IMR-90 (cell line): ENCODE measurements at regions not wholly inside any gene's neighbourhood (a gene's known extent, or its start where the extent isn't known, plus 50 kb on each side); places are given as distances from the start of the nearest gene placed in this dataset.

ENCODE experiments used
- ATAC-seq: fragments of 200-7000 bp; cut with Tn5 transposase; 2 replicates; pipeline ENCODE4 v1.9.1; 2020; ENCODE audit warnings: low read depth, mild to moderate bottlenecking, moderate library complexity
- BruUV-seq: library from RNA; stranded (reverse); fragments of 400-500 nt; replicated peaks from 2 replicates; lab custom pipeline; 2021; lab: Mats Ljungman, UMichigan
- CTCF ChIA-PET: fragments of 300-600 bp; formaldehyde crosslinking; extraction: SDS; loops from one replicate; lab custom pipeline; 2021; ENCODE audit warnings: antibody characterized with exemption; lab: Yijun Ruan, JAX
- POLR2A ChIA-PET: fragments of 300-600 bp; sonication (Branson Sonifier 250); formaldehyde crosslinking; loops from one replicate; lab custom pipeline; 2022; ENCODE audit warnings: antibody characterized with exemption; ENCODE audit not compliant: unreplicated experiment; lab: Charles Lee
- DNase-seq: peaks from one replicate; pipeline ENCODE4 v3.0.0; 2013
- H2AFZ ChIP-seq: replicated peaks from 2 replicates; pipeline ENCODE3; 2013; ENCODE audit warnings: low read length, mild to moderate bottlenecking; ENCODE audit not compliant: poor library complexity
- H2AK5ac ChIP-seq: 2 replicates; pipeline ENCODE4 v1.6.1; 2013; ENCODE audit warnings: low read depth, low read length, inconsistent platforms
- H2AK9ac ChIP-seq: replicated peaks from 2 replicates; pipeline ENCODE3; 2013; ENCODE audit warnings: mild to moderate bottlenecking, low read depth, low read length, moderate library complexity; ENCODE audit not compliant: poor library complexity
- H2BK120ac ChIP-seq: 2 replicates; pipeline ENCODE4 v1.6.1; 2013; ENCODE audit warnings: low read depth, low read length, inconsistent platforms
- H2BK15ac ChIP-seq: 3 replicates; pipeline ENCODE4 v1.6.1; 2013; ENCODE audit warnings: low read depth, low read length, inconsistent platforms
- H2BK20ac ChIP-seq: 2 replicates; pipeline ENCODE4 v1.6.1; 2013; ENCODE audit warnings: low read depth, mild to moderate bottlenecking, inconsistent platforms, low read length, moderate library complexity
- H2BK5ac ChIP-seq: 2 replicates; pipeline ENCODE4 v1.6.1; 2013; ENCODE audit warnings: mild to moderate bottlenecking, low read depth, low read length, inconsistent platforms; ENCODE audit not compliant: poor library complexity, severe bottlenecking
- H3K14ac ChIP-seq: replicated peaks from 2 replicates; pipeline ENCODE4 v1.6.1; 2013; ENCODE audit warnings: low read depth, low read length, inconsistent platforms
- H3K18ac ChIP-seq: 2 replicates; pipeline ENCODE4 v1.6.1; 2013; ENCODE audit warnings: low read depth, low read length, control low read depth
- H3K23ac ChIP-seq: 2 replicates; pipeline ENCODE4 v1.6.1; 2013; ENCODE audit warnings: low read depth, low read length, inconsistent platforms
- H3K27ac ChIP-seq: 2 replicates; pipeline ENCODE4 v1.5.1; 2013; ENCODE audit warnings: mild to moderate bottlenecking, control low read depth, low read length; ENCODE audit not compliant: insufficient read depth
- H3K27me3 ChIP-seq: 2 replicates; pipeline ENCODE4 v1.6.1; 2013; ENCODE audit warnings: low read length; ENCODE audit not compliant: control insufficient read depth, insufficient read depth
- H3K36me3 ChIP-seq: 2 replicates; pipeline ENCODE4 v1.6.1; 2013; ENCODE audit warnings: low read length, mixed read lengths; ENCODE audit not compliant: control insufficient read depth, insufficient read depth
- H3K4ac ChIP-seq: 2 replicates; pipeline ENCODE4 v1.6.1; 2013; ENCODE audit warnings: low read depth, low read length, inconsistent platforms
- H3K4me1 ChIP-seq: 2 replicates; pipeline ENCODE4 v1.6.1; 2013; ENCODE audit warnings: low read length, mixed read lengths; ENCODE audit not compliant: control insufficient read depth, insufficient read depth
- H3K4me2 ChIP-seq: 2 replicates; pipeline ENCODE4 v1.6.1; 2013; ENCODE audit warnings: low read depth, mild to moderate bottlenecking, control low read depth, low read length, moderate library complexity
- H3K4me3 ChIP-seq: 2 replicates; pipeline ENCODE4 v1.5.1; 2013; ENCODE audit warnings: low read depth, mild to moderate bottlenecking, control low read depth, low read length, moderate library complexity; ENCODE audit not compliant: insufficient read depth
- H3K56ac ChIP-seq: 2 replicates; pipeline ENCODE4 v1.6.1; 2013; ENCODE audit warnings: low read length, inconsistent platforms; ENCODE audit not compliant: insufficient read depth; ENCODE audit errors: extremely low read depth
- H3K79me1 ChIP-seq, 2 experiments: 2 replicates each; pipeline ENCODE4 v1.6.1; 2013; ENCODE audit warnings: low read length in 2 of 2, inconsistent platforms in 1 of 2, low read depth in 1 of 2
- H3K9ac ChIP-seq: 2 replicates; pipeline ENCODE4 v1.6.1; 2013; ENCODE audit warnings: low read depth, low read length, control low read depth
- H3K9me1 ChIP-seq: 2 replicates; pipeline ENCODE4 v1.6.1; 2013; ENCODE audit warnings: low read length, inconsistent platforms; ENCODE audit not compliant: insufficient read depth
- H3K9me3 ChIP-seq: 2 replicates; pipeline ENCODE4 v1.6.1; 2013; ENCODE audit warnings: low read length; ENCODE audit not compliant: control insufficient read depth, insufficient read depth
- H4K20me1 ChIP-seq: 2 replicates; pipeline ENCODE4 v1.6.1; 2013; ENCODE audit warnings: low read length, inconsistent platforms; ENCODE audit not compliant: insufficient read depth
- H4K5ac ChIP-seq: 2 replicates; pipeline ENCODE4 v1.6.1; 2013; ENCODE audit warnings: mild to moderate bottlenecking, low read depth, low read length, control low read depth
- H4K8ac ChIP-seq, 2 experiments: 2 replicates each; pipeline ENCODE4 v1.6.1; 2013; ENCODE audit warnings: low read depth in 2 of 2, low read length in 2 of 2, control low read depth in 1 of 2, inconsistent platforms in 1 of 2
- H4K91ac ChIP-seq: 2 replicates; pipeline ENCODE4 v1.6.1; 2013; ENCODE audit warnings: low read depth, low read length, inconsistent platforms; ENCODE audit not compliant: insufficient read depth
- BHLHE40 ChIP-seq: fragments of 150-350 bp; IDR thresholded peaks from 2 replicates; pipeline ENCODE4 v1.6.1; 2016; ENCODE audit warnings: mild to moderate bottlenecking, low read depth, low read length
- CEBPB ChIP-seq: IDR thresholded peaks from 2 replicates; pipeline ENCODE4 v1.6.1; 2012; ENCODE audit warnings: low read depth, low read length, improper control_type of control experiment
- CHD1 ChIP-seq: IDR thresholded peaks from 2 replicates; pipeline ENCODE4 v1.6.1; 2012; ENCODE audit warnings: low read depth, low read length, improper control_type of control experiment
- CTCF ChIP-seq: conservative IDR thresholded peaks from 2 replicates; pipeline ENCODE4 v1.5.1; 2012; ENCODE audit warnings: mild to moderate bottlenecking, low read depth, low read length, improper control_type of control experiment
- FOS ChIP-seq: fragments of 150-350 bp; IDR thresholded peaks from 2 replicates; pipeline ENCODE4 v1.6.1; 2016; ENCODE audit warnings: low read depth, low read length
- MAFK ChIP-seq: IDR thresholded peaks from 2 replicates; pipeline ENCODE4 v1.6.1; 2012; ENCODE audit warnings: low read depth, low read length, improper control_type of control experiment
- MXI1 ChIP-seq: IDR thresholded peaks from 2 replicates; pipeline ENCODE4 v1.6.1; 2012; ENCODE audit warnings: low read depth, mild to moderate bottlenecking, low read length, moderate library complexity, borderline replicate concordance
- NFE2L2 ChIP-seq: fragments of 150-350 bp; IDR thresholded peaks from 2 replicates; pipeline ENCODE4 v1.6.1; 2016; ENCODE audit warnings: low read depth, mild to moderate bottlenecking, low read length
- POLR2A ChIP-seq: IDR thresholded peaks from 2 replicates; pipeline ENCODE4 v1.6.1; 2012; ENCODE audit warnings: mild to moderate bottlenecking, low read depth, low read length
- RAD21 ChIP-seq: IDR thresholded peaks from 2 replicates; pipeline ENCODE4 v1.6.1; 2012; ENCODE audit warnings: low read length, improper control_type of control experiment
- RCOR1 ChIP-seq: IDR thresholded peaks from 2 replicates; pipeline ENCODE4 v1.6.1; 2012; ENCODE audit warnings: mild to moderate bottlenecking, low read length, improper control_type of control experiment; ENCODE audit not compliant: insufficient replicate concordance
- RFX5 ChIP-seq: IDR thresholded peaks from 2 replicates; pipeline ENCODE4 v1.8.0; 2012; ENCODE audit warnings: low read depth, mild to moderate bottlenecking, low read length, moderate library complexity
- SMC3 ChIP-seq: fragments of 150-350 bp; IDR thresholded peaks from 2 replicates; pipeline ENCODE4 v1.6.1; 2016; ENCODE audit warnings: low read depth, mild to moderate bottlenecking, antibody characterized with exemption, low read length, moderate library complexity
- USF2 ChIP-seq: fragments of 150-350 bp; IDR thresholded peaks from 2 replicates; pipeline ENCODE4 v1.6.1; 2017; ENCODE audit warnings: mild to moderate bottlenecking, antibody characterized with exemption, low read length, low read depth
- dilution Hi-C: fragments of 300-500 bp; cut with HindIII; formaldehyde crosslinking; loops from one replicate; pipeline ENCODE4 v1.14.3; 2018; ENCODE audit warnings: low sequenced_read_pairs; ENCODE audit not compliant: unreplicated experiment
- in situ Hi-C: fragments of 300-500 bp; cut with MboI; formaldehyde crosslinking; loops from 3 replicates; pipeline ENCODE4 v1.14.3; 2019; ENCODE audit warnings: low sequenced_read_pairs, inconsistent platforms, mixed read lengths
- intact Hi-C: fragments of 100-400 bp; cut with micrococcal nuclease; formaldehyde crosslinking; loops from 2 replicates; pipeline ENCODE4 v1.10.0; 2022

GRCh38 chr6:48567016-48567415 is 456.0 kb upstream of the PTCHD4 start:
- no peak overlapping the region for H3K18ac ChIP-seq
- H3K9ac ChIP-seq, result no peak overlapping the region
- no peak overlapping the region for H2BK15ac ChIP-seq
- no peak overlapping the region for H3K14ac ChIP-seq
- ATAC-seq, result no peak
- dilution Hi-C loops (no loop called here), intact Hi-C loops (no loop called here), in situ Hi-C loops (no loop called here)
- H2AK5ac ChIP-seq, result no peak overlapping the region
- DNase-seq, result no peak
- H3K9me1 ChIP-seq, result no peaks in the 10 kb centered on the region
- H4K20me1 ChIP-seq, result no peaks in the 10 kb centered on the region
- no peak overlapping the region for H3K27ac ChIP-seq
- H3K4me2 ChIP-seq, result no peak overlapping the region
- no peaks in the 10 kb centered on the region for H3K27me3 ChIP-seq
- H3K79me1 ChIP-seq, result no peaks in the 10 kb centered on the region
- H4K91ac ChIP-seq, result no peak overlapping the region
- no peak overlapping the region for H2BK5ac ChIP-seq
- no peak overlapping the region for H2AK9ac ChIP-seq
- no peak overlapping the region for H2BK120ac ChIP-seq
- H3K4ac ChIP-seq, result no peak overlapping the region
- no peaks in the 10 kb centered on the region for H3K36me3 ChIP-seq
- no peak overlapping the region for H4K8ac ChIP-seq
- POLR2A ChIA-PET, result no interaction called here
- no peak overlapping the region for H3K23ac ChIP-seq
- no peak overlapping the region for H4K5ac ChIP-seq
- no peak overlapping the region for H2AFZ ChIP-seq
- BruUV-seq, result no TSS peak
- TF ChIP-seq CTCF (no peak), RAD21 (no peak), POLR2A (no peak), FOS (no peak), CHD1 (no peak), RFX5 (no peak), BHLHE40 (no peak), MAFK (no peak), MXI1 (no peak), CEBPB (no peak), NFE2L2 (no peak), RCOR1 (no peak), USF2 (no peak), SMC3 (no peak)
- H3K4me3 ChIP-seq, result no peak overlapping the region
- no peaks in the 10 kb centered on the region for H3K9me3 ChIP-seq
- no peak overlapping the region for H2BK20ac ChIP-seq
- CTCF ChIA-PET, result interaction anchor here (1.3 kb wide), 1 partner anchor 198 kb away, joined by 3 read pairs; no protein-coding TSS in a partner anchor
- H3K4me1 ChIP-seq, result no peaks in the 10 kb centered on the region
- no peak overlapping the region for H3K56ac ChIP-seq
